ENCODE measurements at regions not wholly inside any gene's neighbourhood (a gene's known extent, or its start where the extent isn't known, plus 50 kb on each side); places are given as distances from the start of the nearest gene placed in this dataset.

DNA sequence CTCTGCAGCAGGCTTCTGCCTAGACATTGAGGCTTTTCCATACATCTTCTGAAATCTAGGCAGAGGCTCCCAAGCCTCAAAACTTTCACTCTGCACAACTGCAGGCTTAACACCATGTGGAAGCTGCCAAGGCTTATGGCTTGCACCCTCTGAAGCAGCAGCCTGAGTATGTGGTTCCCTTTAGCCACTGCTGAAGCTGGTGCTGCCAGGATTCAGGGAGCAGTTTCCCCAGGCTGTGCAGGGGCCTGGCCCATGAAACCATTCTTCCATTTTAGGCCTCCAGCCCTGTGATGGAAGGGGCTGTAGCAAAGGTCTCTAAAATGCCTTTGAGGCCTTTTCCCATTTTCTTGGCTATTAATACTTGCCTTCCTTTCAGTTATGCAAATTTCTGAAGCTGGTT, 680.3 kb upstream of the FTMT start:
- BruUV-seq (replicated peaks): no TSS peak
- no peaks in the 10 kb centered on the region for H3K27me3 ChIP-seq (ENCODE audit: control insufficient read depth in 2 of 2, insufficient read depth in 2 of 2, low read length in 2 of 2)
- no peaks in the 10 kb centered on the region for H3K9me3 ChIP-seq (replicated peaks; ENCODE audit: control insufficient read depth, insufficient read depth, low read depth, low read length)
- H3K9me1 ChIP-seq (ENCODE audit: control insufficient read depth, insufficient read depth, low read length): no peaks in the 10 kb centered on the region
- H3K4me1 ChIP-seq (replicated peaks in 1 of 2; ENCODE audit: control insufficient read depth in 2 of 2, insufficient read depth in 2 of 2, low read length in 2 of 2): no peaks in the 10 kb centered on the region
- no peak overlapping the region for H3K4me3 ChIP-seq
- ChIA-PET POLR2A (no interaction called here), CTCF (ENCODE audit: low intra/inter-chr PET ratio) (no interaction called here)
- no peak overlapping the region for H3K9ac ChIP-seq (ENCODE audit: insufficient read depth in 1 of 2, low read depth in 2 of 2, low read length in 2 of 2)
- H3K27ac ChIP-seq (ENCODE audit: extremely low read depth, low read depth, low read length): no peak overlapping the region
- ATAC-seq: no peak
- no peaks in the 10 kb centered on the region for H4K20me1 ChIP-seq (replicated peaks; ENCODE audit: control insufficient read depth, insufficient read depth, low read length)
- no peak overlapping the region for H3K4me2 ChIP-seq (ENCODE audit: insufficient read depth, low read length)
- no peak overlapping the region for H2AFZ ChIP-seq (ENCODE audit: low read depth, low read length)
- no peaks in the 10 kb centered on the region for H3K36me3 ChIP-seq (ENCODE audit: control insufficient read depth, insufficient read depth, low read length)
- no peaks in the 10 kb centered on the region for H3K79me2 ChIP-seq (ENCODE audit: control insufficient read depth, insufficient read depth, low read length)
- DNase-seq (ENCODE audit: extremely low read depth in 1 of 4, low spot score in 3 of 4): no peak
- in situ Hi-C loops (cut with MboI) (no loop called here), intact Hi-C loops (cut with micrococcal nuclease) (no loop called here)
- TF ChIP-seq ZNF699 (CRISPR knock-in tag; IDR thresholded peaks at IDR 0.05; ENCODE audit: insufficient replicate concordance): no peak
- TF ChIP-seq, protein P1, sequence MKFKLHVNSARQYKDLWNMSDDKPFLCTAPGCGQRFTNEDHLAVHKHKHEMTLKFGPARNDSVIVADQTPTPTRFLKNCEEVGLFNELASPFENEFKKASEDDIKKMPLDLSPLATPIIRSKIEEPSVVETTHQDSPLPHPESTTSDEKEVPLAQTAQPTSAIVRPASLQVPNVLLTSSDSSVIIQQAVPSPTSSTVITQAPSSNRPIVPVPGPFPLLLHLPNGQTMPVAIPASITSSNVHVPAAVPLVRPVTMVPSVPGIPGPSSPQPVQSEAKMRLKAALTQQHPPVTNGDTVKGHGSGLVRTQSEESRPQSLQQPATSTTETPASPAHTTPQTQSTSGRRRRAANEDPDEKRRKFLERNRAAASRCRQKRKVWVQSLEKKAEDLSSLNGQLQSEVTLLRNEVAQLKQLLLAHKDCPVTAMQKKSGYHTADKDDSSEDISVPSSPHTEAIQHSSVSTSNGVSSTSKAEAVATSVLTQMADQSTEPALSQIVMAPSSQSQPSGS (CRISPR knock-in tag; IDR thresholded peaks at IDR 0.05): no peak
- TF ChIP-seq ELF1 (tag; IDR thresholded peaks at IDR 0.05): no peak
- TF ChIP-seq ZNF23 (CRISPR knock-in tag; IDR thresholded peaks at IDR 0.05): no peak
- no peak for TF ChIP-seq CHCHD3 (CRISPR knock-in tag; IDR thresholded peaks at IDR 0.05)
- no peak for TF ChIP-seq ASH1L (IDR thresholded peaks at IDR 0.05; ENCODE audit: borderline replicate concordance, low read depth, partially characterized antibody)
- TF ChIP-seq, protein P2, sequence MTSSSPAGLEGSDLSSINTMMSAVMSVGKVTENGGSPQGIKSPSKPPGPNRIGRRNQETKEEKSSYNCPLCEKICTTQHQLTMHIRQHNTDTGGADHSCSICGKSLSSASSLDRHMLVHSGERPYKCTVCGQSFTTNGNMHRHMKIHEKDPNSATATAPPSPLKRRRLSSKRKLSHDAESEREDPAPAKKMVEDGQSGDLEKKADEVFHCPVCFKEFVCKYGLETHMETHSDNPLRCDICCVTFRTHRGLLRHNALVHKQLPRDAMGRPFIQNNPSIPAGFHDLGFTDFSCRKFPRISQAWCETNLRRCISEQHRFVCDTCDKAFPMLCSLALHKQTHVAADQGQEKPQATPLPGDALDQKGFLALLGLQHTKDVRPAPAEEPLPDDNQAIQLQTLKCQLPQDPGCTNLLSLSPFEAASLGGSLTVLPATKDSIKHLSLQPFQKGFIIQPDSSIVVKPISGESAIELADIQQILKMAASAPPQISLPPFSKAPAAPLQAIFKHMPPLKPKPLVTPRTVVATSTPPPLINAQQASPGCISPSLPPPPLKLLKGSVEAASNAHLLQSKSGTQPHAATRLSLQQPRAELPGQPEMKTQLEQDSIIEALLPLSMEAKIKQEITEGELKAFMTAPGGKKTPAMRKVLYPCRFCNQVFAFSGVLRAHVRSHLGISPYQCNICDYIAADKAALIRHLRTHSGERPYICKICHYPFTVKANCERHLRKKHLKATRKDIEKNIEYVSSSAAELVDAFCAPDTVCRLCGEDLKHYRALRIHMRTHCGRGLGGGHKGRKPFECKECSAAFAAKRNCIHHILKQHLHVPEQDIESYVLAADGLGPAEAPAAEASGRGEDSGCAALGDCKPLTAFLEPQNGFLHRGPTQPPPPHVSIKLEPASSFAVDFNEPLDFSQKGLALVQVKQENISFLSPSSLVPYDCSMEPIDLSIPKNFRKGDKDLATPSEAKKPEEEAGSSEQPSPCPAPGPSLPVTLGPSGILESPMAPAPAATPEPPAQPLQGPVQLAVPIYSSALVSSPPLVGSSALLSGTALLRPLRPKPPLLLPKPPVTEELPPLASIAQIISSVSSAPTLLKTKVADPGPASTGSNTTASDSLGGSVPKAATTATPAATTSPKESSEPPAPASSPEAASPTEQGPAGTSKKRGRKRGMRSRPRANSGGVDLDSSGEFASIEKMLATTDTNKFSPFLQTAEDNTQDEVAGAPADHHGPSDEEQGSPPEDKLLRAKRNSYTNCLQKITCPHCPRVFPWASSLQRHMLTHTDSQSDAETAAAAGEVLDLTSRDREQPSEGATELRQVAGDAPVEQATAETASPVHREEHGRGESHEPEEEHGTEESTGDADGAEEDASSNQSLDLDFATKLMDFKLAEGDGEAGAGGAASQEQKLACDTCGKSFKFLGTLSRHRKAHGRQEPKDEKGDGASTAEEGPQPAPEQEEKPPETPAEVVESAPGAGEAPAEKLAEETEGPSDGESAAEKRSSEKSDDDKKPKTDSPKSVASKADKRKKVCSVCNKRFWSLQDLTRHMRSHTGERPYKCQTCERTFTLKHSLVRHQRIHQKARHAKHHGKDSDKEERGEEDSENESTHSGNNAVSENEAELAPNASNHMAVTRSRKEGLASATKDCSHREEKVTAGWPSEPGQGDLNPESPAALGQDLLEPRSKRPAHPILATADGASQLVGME (CRISPR knock-in tag; IDR thresholded peaks at IDR 0.05): no peak
- TF ChIP-seq, protein P3, sequence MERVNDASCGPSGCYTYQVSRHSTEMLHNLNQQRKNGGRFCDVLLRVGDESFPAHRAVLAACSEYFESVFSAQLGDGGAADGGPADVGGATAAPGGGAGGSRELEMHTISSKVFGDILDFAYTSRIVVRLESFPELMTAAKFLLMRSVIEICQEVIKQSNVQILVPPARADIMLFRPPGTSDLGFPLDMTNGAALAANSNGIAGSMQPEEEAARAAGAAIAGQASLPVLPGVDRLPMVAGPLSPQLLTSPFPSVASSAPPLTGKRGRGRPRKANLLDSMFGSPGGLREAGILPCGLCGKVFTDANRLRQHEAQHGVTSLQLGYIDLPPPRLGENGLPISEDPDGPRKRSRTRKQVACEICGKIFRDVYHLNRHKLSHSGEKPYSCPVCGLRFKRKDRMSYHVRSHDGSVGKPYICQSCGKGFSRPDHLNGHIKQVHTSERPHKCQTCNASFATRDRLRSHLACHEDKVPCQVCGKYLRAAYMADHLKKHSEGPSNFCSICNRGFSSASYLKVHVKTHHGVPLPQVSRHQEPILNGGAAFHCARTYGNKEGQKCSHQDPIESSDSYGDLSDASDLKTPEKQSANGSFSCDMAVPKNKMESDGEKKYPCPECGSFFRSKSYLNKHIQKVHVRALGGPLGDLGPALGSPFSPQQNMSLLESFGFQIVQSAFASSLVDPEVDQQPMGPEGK (CRISPR knock-in tag; IDR thresholded peaks at IDR 0.05; ENCODE audit: borderline replicate concordance): no peak
- TF ChIP-seq ZNF133 (CRISPR knock-in tag; IDR thresholded peaks at IDR 0.05): no peak
- TF ChIP-seq, protein P4, sequence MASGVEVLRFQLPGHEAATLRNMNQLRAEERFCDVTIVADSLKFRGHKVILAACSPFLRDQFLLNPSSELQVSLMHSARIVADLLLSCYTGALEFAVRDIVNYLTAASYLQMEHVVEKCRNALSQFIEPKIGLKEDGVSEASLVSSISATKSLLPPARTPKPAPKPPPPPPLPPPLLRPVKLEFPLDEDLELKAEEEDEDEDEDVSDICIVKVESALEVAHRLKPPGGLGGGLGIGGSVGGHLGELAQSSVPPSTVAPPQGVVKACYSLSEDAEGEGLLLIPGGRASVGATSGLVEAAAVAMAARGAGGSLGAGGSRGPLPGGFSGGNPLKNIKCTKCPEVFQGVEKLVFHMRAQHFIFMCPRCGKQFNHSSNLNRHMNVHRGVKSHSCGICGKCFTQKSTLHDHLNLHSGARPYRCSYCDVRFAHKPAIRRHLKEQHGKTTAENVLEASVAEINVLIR (CRISPR knock-in tag; IDR thresholded peaks at IDR 0.05): no peak
- FAIRE-seq: no peak

Data from K562 (cell line).